Smooth muscle cell (in vitro differentiated cells): ENCODE measurements at regions not wholly inside any gene's neighbourhood (a gene's known extent, or its start where the extent isn't known, plus 50 kb on each side); places are given as distances from the start of the nearest gene placed in this dataset.

Experiments
- DNase-seq: peaks from one replicate; lab custom pipeline; 2025; ENCODE audit not compliant: unreplicated experiment; lab: John Stamatoyannopoulos, UW
- H2AFZ ChIP-seq: fragments of 200-600 bp; sonication (generic); 2 replicates; pipeline ENCODE4 v1.6.0; 2016; ENCODE audit warnings: antibody characterized with exemption, low read depth, mild to moderate bottlenecking
- H3F3A ChIP-seq: fragments of 200-600 bp; sonication (generic); 2 replicates; pipeline ENCODE4 v1.6.0; 2017; ENCODE audit warnings: antibody characterized with exemption, low read depth
- H3K27ac ChIP-seq: fragments of 200-600 bp; sonication (generic); 2 replicates; pipeline ENCODE4 v1.5.1; 2016; ENCODE audit warnings: low read depth, mild to moderate bottlenecking
- H3K27me3 ChIP-seq: fragments of 200-600 bp; sonication (generic); 2 replicates; pipeline ENCODE4 v1.6.1; 2016; ENCODE audit warnings: low read depth, mild to moderate bottlenecking
- H3K36me3 ChIP-seq: fragments of 200-600 bp; sonication (generic); 2 replicates; pipeline ENCODE4 v1.5.1; 2016; ENCODE audit warnings: low read depth
- H3K4me1 ChIP-seq: fragments of 200-600 bp; sonication (generic); 2 replicates; pipeline ENCODE4 v1.5.1; 2016; ENCODE audit warnings: low read depth
- H3K4me2 ChIP-seq: fragments of 200-600 bp; sonication (generic); 2 replicates; pipeline ENCODE4 v1.6.0; 2016; ENCODE audit warnings: mild to moderate bottlenecking
- H3K4me3 ChIP-seq: fragments of 200-600 bp; sonication (generic); 2 replicates; pipeline ENCODE4 v1.5.1; 2016; ENCODE audit warnings: mild to moderate bottlenecking
- H3K79me2 ChIP-seq: fragments of 200-600 bp; sonication (generic); 2 replicates; pipeline ENCODE4 v1.6.0; 2016; ENCODE audit warnings: low read depth, mild to moderate bottlenecking
- H3K9ac ChIP-seq: fragments of 200-600 bp; sonication (generic); 2 replicates; pipeline ENCODE4 v1.6.0; 2016; ENCODE audit warnings: low read depth
- H3K9me3 ChIP-seq: fragments of 200-600 bp; sonication (generic); replicated peaks from 2 replicates; pipeline ENCODE4 v1.5.1; 2016; ENCODE audit warnings: low read depth
- H4K20me1 ChIP-seq: fragments of 200-600 bp; sonication (generic); 2 replicates; pipeline ENCODE4 v1.6.0; 2016; ENCODE audit warnings: low read depth
- CTCF ChIP-seq: fragments of 200-600 bp; sonication (generic); IDR thresholded peaks from 2 replicates; pipeline ENCODE4 v1.5.1; 2017; ENCODE audit warnings: borderline replicate concordance, mild to moderate bottlenecking, antibody characterized with exemption; ENCODE audit not compliant: insufficient read depth, poor library complexity, severe bottlenecking
- WGBS: methylation state at CpG from one replicate; pipeline ENCODE4 v1.1.7; 2016; ENCODE audit warnings: low lambda C conversion rate; 5-methylcytosine and 5-hydroxymethylcytosine counted together

DNA sequence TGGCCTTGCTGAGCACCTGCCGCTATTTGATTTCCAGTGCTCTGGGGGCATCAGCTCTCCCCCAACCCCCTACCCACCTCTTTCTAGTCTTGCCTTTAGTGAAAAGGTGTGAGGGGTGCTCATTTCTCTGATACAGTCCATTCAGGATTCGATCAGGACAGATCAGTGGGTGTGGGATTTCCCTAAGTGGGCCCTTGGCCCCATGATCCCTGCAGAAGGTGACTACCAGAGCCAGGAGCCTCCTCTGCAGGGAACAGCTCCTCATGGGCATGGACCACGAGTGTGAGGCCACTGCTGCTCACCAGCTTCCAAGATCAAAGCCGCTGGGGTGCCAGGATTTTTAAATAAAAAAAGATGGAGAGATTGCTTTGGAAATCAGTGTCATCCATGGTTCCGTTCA is 835.2 kb upstream of the ID2 start:
- Histone ChIP-seq H3K4me1 (peaks cover 2% of the 10 kb centered on the region), H2AFZ (no peak overlapping the region), H3K27me3 (no peaks in the 10 kb centered on the region), H3K36me3 (no peaks in the 10 kb centered on the region), H3K27ac (no peak overlapping the region), H4K20me1 (no peaks in the 10 kb centered on the region), H3K79me2 (no peaks in the 10 kb centered on the region), H3K9ac (no peak overlapping the region), H3K4me2 (no peak overlapping the region), H3F3A (peaks cover 11% of the 10 kb centered on the region), H3K9me3 (no peaks in the 10 kb centered on the region), H3K4me3 (no peak overlapping the region)
- DNase-seq = no peak
- WGBS = 95% methylated on average over 5 of the region's 5 CpGs
- no peak for TF ChIP-seq CTCF

- peaks cover 2% of the 10 kb centered on the region for H3K4me1 ChIP-seq
- H3K27me3 ChIP-seq = no peaks in the 10 kb centered on the region
- no peak overlapping the region for H3K9ac ChIP-seq
- H3K79me2 ChIP-seq = no peaks in the 10 kb centered on the region
- H2AFZ ChIP-seq = no peak overlapping the region
- no peaks in the 10 kb centered on the region for H3K36me3 ChIP-seq
- no peaks in the 10 kb centered on the region for H3K9me3 ChIP-seq
- no peaks in the 10 kb centered on the region for H4K20me1 ChIP-seq
- 81% methylated on average over 4 of the region's 4 CpGs for WGBS
- H3F3A ChIP-seq = peaks cover 11% of the 10 kb centered on the region
- no peak for TF ChIP-seq CTCF
- DNase-seq = no peak
- H3K4me3 ChIP-seq = no peak overlapping the region
- peak overlapping the region; percentile 38 for H3K27ac ChIP-seq
- H3K4me2 ChIP-seq = peak overlapping the region; percentile 50
These were observed 834.5 kb upstream of the ID2 start for GRCh38 chr2:7847321-7847720.

- no peak overlapping the region for H3K4me2 ChIP-seq
- H3K79me2 ChIP-seq = no peaks in the 10 kb centered on the region
- peaks cover 2% of the 10 kb centered on the region for H3K4me1 ChIP-seq
- no peak overlapping the region for H3K27ac ChIP-seq
- no peaks in the 10 kb centered on the region for H3K36me3 ChIP-seq
- H3K9ac ChIP-seq = no peak overlapping the region
- no peak for TF ChIP-seq CTCF
- no peaks in the 10 kb centered on the region for H3K9me3 ChIP-seq
- no peaks in the 10 kb centered on the region for H3K27me3 ChIP-seq
- no peak overlapping the region for H2AFZ ChIP-seq
- peaks cover 11% of the 10 kb centered on the region for H3F3A ChIP-seq
- no peak overlapping the region for H3K4me3 ChIP-seq
- 67% methylated on average over 1 of the region's 1 CpG for whole genome bisulfite sequencing
- H4K20me1 ChIP-seq = no peaks in the 10 kb centered on the region
- DNase-seq = no peak
These were observed 832.8 kb upstream of the ID2 start for GRCh38 chr2:7849027-7849426.

DNA sequence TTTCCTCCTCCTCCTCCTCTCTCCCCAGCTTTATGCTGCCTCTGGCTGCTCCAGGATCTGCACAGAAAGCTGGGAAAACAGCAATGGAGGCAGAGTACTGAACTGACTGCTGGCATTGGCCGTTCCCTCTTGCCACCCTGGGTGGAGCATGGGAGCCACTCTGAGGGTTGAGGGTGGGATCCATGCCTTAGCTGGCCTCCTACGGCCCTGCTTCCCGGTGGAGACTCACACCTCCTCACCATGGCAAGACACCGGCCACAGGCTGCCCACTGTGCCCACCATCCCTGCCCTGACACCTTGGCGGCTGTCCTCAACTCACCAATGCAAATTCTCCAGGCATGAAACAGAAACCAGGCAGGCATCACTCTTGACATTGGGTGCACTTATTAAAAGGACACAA is 832.3 kb upstream of the ID2 start:
- no peak overlapping the region for H3K9ac ChIP-seq

More for the DNA sequence above, 832.3 kb upstream of the ID2 start:
- peaks cover 2% of the 10 kb centered on the region for H3K4me1 ChIP-seq
- H3K27ac ChIP-seq = no peak overlapping the region
- H3K79me2 ChIP-seq = no peaks in the 10 kb centered on the region
- no peak overlapping the region for H3K4me3 ChIP-seq
- no peak overlapping the region for H2AFZ ChIP-seq
- WGBS = 85% methylated on average over 5 of the region's 5 CpGs
- H3K27me3 ChIP-seq = no peaks in the 10 kb centered on the region
- no peaks in the 10 kb centered on the region for H4K20me1 ChIP-seq
- no peak for DNase-seq
- H3K36me3 ChIP-seq = no peaks in the 10 kb centered on the region
- TF ChIP-seq CTCF = no peak
- H3F3A ChIP-seq = peaks cover 11% of the 10 kb centered on the region
- no peak overlapping the region for H3K4me2 ChIP-seq
- no peaks in the 10 kb centered on the region for H3K9me3 ChIP-seq
